ENCODE measurements at regions not wholly inside any gene's neighbourhood (a gene's known extent, or its start where the extent isn't known, plus 50 kb on each side); places are given as distances from the start of the nearest gene placed in this dataset.

DNA sequence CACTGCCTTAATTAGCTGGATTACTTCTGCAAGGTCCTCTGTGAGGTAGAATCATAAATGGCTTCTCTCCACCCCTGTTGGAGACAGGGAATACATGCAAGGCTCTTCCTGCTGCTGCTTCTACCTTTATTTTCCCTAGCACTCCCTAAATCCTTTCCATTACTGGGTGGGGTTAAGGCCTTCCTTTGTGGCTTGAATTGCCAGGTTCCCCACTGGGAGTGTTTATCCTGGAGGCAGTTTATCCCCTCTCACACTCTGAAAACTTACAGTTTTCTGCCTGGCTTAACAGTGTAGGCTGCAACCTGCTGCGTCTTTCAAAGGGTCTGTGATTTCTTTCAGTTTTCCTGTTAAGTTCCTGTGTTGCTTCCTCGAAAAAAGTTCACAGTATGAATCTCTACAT lies 1062.3 kb upstream of the CRIM1 start:
- TF ChIP-seq, protein P1, sequence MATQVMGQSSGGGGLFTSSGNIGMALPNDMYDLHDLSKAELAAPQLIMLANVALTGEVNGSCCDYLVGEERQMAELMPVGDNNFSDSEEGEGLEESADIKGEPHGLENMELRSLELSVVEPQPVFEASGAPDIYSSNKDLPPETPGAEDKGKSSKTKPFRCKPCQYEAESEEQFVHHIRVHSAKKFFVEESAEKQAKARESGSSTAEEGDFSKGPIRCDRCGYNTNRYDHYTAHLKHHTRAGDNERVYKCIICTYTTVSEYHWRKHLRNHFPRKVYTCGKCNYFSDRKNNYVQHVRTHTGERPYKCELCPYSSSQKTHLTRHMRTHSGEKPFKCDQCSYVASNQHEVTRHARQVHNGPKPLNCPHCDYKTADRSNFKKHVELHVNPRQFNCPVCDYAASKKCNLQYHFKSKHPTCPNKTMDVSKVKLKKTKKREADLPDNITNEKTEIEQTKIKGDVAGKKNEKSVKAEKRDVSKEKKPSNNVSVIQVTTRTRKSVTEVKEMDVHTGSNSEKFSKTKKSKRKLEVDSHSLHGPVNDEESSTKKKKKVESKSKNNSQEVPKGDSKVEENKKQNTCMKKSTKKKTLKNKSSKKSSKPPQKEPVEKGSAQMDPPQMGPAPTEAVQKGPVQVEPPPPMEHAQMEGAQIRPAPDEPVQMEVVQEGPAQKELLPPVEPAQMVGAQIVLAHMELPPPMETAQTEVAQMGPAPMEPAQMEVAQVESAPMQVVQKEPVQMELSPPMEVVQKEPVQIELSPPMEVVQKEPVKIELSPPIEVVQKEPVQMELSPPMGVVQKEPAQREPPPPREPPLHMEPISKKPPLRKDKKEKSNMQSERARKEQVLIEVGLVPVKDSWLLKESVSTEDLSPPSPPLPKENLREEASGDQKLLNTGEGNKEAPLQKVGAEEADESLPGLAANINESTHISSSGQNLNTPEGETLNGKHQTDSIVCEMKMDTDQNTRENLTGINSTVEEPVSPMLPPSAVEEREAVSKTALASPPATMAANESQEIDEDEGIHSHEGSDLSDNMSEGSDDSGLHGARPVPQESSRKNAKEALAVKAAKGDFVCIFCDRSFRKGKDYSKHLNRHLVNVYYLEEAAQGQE (tag by site-specific recombination; IDR thresholded peaks at IDR 0.05), result no peak
- TF ChIP-seq CTCF (tag by site-specific recombination; IDR thresholded peaks at IDR 0.05) (no peak), ZNF488 (tag by site-specific recombination; IDR thresholded peaks at IDR 0.05) (no peak), ZNF626 (tag by site-specific recombination; IDR thresholded peaks at IDR 0.05) (no peak), OSR2 (tag by site-specific recombination; IDR thresholded peaks at IDR 0.05) (no peak), ZNF18 (tag by site-specific recombination; IDR thresholded peaks at IDR 0.05) (no peak)

Measured in HEK293 (cell line).